ENCODE measurements at regions not wholly inside any gene's neighbourhood (a gene's known extent, or its start where the extent isn't known, plus 50 kb on each side); places are given as distances from the start of the nearest gene placed in this dataset.

- DNase-seq, result no peak
Observed at GRCh38 chr16:6993544-6993943, 339.1 kb upstream of the RBFOX1 start.

- DNase-seq, result no peak
Observed at GRCh38 chr16:6988846-6989245, 343.8 kb upstream of the RBFOX1 start.

GRCh38 chr16:6977916-6978315 lies 354.7 kb upstream of the RBFOX1 start:
- DNase-seq, result no peak

GRCh38 chr16:6977291-6977690 lies 355.4 kb upstream of the RBFOX1 start:
- no peak for DNase-seq

GRCh38 chr16:6976716-6977115 lies 355.9 kb upstream of the RBFOX1 start:
- DNase-seq, result no peak

- no peak for DNase-seq
Observed at GRCh38 chr16:6970171-6970857, 362.3 kb upstream of the RBFOX1 start.

- DNase-seq, result no peak
Observed at GRCh38 chr16:6969594-6969993, 363.1 kb upstream of the RBFOX1 start.

GRCh38 chr16:6967796-6968320 lies 364.8 kb upstream of the RBFOX1 start:
- no peak for DNase-seq

- no peak for DNase-seq
Observed at GRCh38 chr16:6966925-6967324, 365.7 kb upstream of the RBFOX1 start.

- no peak for DNase-seq
Observed at GRCh38 chr16:6964679-6965078, 368.0 kb upstream of the RBFOX1 start.

- DNase-seq, result no peak
Observed at GRCh38 chr16:6961704-6962103, 370.9 kb upstream of the RBFOX1 start.

- no peak for DNase-seq
Observed at GRCh38 chr16:6958184-6958583, 374.5 kb upstream of the RBFOX1 start.

- DNase-seq, result no peak
Observed at GRCh38 chr16:6957681-6958080, 375.0 kb upstream of the RBFOX1 start.

- no peak for DNase-seq
Observed at GRCh38 chr16:6956511-6956910, 376.1 kb upstream of the RBFOX1 start.

- no peak for DNase-seq
Observed at GRCh38 chr16:6955303-6955702, 377.3 kb upstream of the RBFOX1 start.

GRCh38 chr16:6949240-6949639 lies 383.4 kb upstream of the RBFOX1 start:
- no peak for DNase-seq

- DNase-seq, result no peak
Observed at GRCh38 chr16:6947291-6947690, 385.4 kb upstream of the RBFOX1 start.

- DNase-seq, result no peak
Observed at GRCh38 chr16:6946802-6947201, 385.8 kb upstream of the RBFOX1 start.

GRCh38 chr16:6946106-6946505 lies 386.5 kb upstream of the RBFOX1 start:
- DNase-seq, result no peak

GRCh38 chr16:6940968-6941367 lies 391.7 kb upstream of the RBFOX1 start:
- no peak for DNase-seq

GRCh38 chr16:6937641-6938040 lies 395.0 kb upstream of the RBFOX1 start:
- DNase-seq, result no peak

- DNase-seq, result no peak
Observed at GRCh38 chr16:6932871-6933385, 399.7 kb upstream of the RBFOX1 start.

- no peak for DNase-seq
Observed at GRCh38 chr16:6929868-6930267, 402.8 kb upstream of the RBFOX1 start.

GRCh38 chr16:6926762-6927161 lies 405.9 kb upstream of the RBFOX1 start:
- DNase-seq, result no peak

GRCh38 chr16:6926341-6926740 lies 406.3 kb upstream of the RBFOX1 start:
- DNase-seq, result no peak
